DND-41 (cell line): ENCODE measurements at regions not wholly inside any gene's neighbourhood (a gene's known extent, or its start where the extent isn't known, plus 50 kb on each side); places are given as distances from the start of the nearest gene placed in this dataset.

Source experiments
- ATAC-seq: fragments of 200-7000 bp; cut with Tn5 transposase; 3 replicates; pipeline ENCODE4 v1.9.1; 2021; ENCODE audit warnings: low read depth; ENCODE audit not compliant: insufficient read depth
- DNase-seq: peaks from one replicate; pipeline ENCODE4 v3.0.0-alpha.2; 2020
- H2AFZ ChIP-seq: 2 replicates; pipeline ENCODE4 v1.6.0; 2012; ENCODE audit warnings: low read depth, low read length
- H3K27ac ChIP-seq: 2 replicates; pipeline ENCODE4 v1.5.1; 2012; ENCODE audit warnings: low read length, inconsistent platforms
- H3K27me3 ChIP-seq: fragments of 200-600 bp; sonication (generic); 2 replicates; pipeline ENCODE4 v1.6.0; 2012; ENCODE audit warnings: low read length, mild to moderate bottlenecking, inconsistent platforms; ENCODE audit not compliant: insufficient read depth, poor library complexity
- H3K36me3 ChIP-seq: 2 replicates; pipeline ENCODE4 v1.5.1; 2012; ENCODE audit warnings: low read length, inconsistent platforms; ENCODE audit not compliant: insufficient read depth
- H3K4me1 ChIP-seq: 2 replicates; pipeline ENCODE4 v1.5.1; 2012; ENCODE audit warnings: mild to moderate bottlenecking, low read length; ENCODE audit not compliant: insufficient read depth
- H3K4me2 ChIP-seq: 2 replicates; pipeline ENCODE4 v1.6.0; 2012; ENCODE audit warnings: mild to moderate bottlenecking, moderate library complexity, low read length, inconsistent platforms; ENCODE audit not compliant: insufficient read depth
- H3K4me3 ChIP-seq, 2 experiments: fragments of 200-600 bp in 1 of 2; shearing (Covaris generic) in 1 of 2; 2 replicates each; pipeline ENCODE4 v1.5.1; 2012 to 2016; ENCODE audit warnings: inconsistent platforms in 2 of 2, low read length in 2 of 2, mild to moderate bottlenecking in 2 of 2, low read depth in 1 of 2, moderate library complexity in 1 of 2
- H3K79me2 ChIP-seq: 2 replicates; pipeline ENCODE4 v1.6.0; 2012; ENCODE audit warnings: low read length, inconsistent platforms; ENCODE audit not compliant: insufficient read depth
- H3K9ac ChIP-seq: 2 replicates; pipeline ENCODE4 v1.6.0; 2012; ENCODE audit warnings: low read depth, mild to moderate bottlenecking, inconsistent platforms, low read length, moderate library complexity
- H3K9me3 ChIP-seq: 2 replicates; pipeline ENCODE4 v1.5.1; 2012; ENCODE audit warnings: low read length, moderate library complexity, mild to moderate bottlenecking, inconsistent platforms; ENCODE audit not compliant: insufficient read depth, severe bottlenecking
- H4K20me1 ChIP-seq: 2 replicates; pipeline ENCODE4 v1.6.0; 2012; ENCODE audit warnings: low read length; ENCODE audit not compliant: insufficient read depth
- EZH2 ChIP-seq: IDR thresholded peaks from 3 replicates; pipeline ENCODE4 v1.6.1; 2012; ENCODE audit warnings: borderline replicate concordance, low read depth, mild to moderate bottlenecking, moderate library complexity, low read length, inconsistent platforms; ENCODE audit not compliant: severe bottlenecking
- TF ChIP-seq, protein P1 (sequence below): IDR thresholded peaks from 2 replicates; pipeline ENCODE4 v1.5.1; 2012; ENCODE audit warnings: borderline replicate concordance, low read length, moderate library complexity, mild to moderate bottlenecking; ENCODE audit not compliant: poor library complexity, severe bottlenecking; ENCODE audit errors: extremely low read depth

- TF ChIP-seq, protein P1, sequence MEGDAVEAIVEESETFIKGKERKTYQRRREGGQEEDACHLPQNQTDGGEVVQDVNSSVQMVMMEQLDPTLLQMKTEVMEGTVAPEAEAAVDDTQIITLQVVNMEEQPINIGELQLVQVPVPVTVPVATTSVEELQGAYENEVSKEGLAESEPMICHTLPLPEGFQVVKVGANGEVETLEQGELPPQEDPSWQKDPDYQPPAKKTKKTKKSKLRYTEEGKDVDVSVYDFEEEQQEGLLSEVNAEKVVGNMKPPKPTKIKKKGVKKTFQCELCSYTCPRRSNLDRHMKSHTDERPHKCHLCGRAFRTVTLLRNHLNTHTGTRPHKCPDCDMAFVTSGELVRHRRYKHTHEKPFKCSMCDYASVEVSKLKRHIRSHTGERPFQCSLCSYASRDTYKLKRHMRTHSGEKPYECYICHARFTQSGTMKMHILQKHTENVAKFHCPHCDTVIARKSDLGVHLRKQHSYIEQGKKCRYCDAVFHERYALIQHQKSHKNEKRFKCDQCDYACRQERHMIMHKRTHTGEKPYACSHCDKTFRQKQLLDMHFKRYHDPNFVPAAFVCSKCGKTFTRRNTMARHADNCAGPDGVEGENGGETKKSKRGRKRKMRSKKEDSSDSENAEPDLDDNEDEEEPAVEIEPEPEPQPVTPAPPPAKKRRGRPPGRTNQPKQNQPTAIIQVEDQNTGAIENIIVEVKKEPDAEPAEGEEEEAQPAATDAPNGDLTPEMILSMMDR, result no peak
- TF ChIP-seq EZH2, result no peak
- Histone ChIP-seq H3K4me2 (no peak overlapping the region), H3K4me1 (no peaks in the 10 kb centered on the region), H2AFZ (no peak overlapping the region), H3K9me3 (no peaks in the 10 kb centered on the region), H3K79me2 (no peaks in the 10 kb centered on the region), H3K9ac (no peak overlapping the region), H4K20me1 (no peaks in the 10 kb centered on the region), H3K4me3 (no peak overlapping the region), H3K27me3 (peaks cover 6% of the 10 kb centered on the region), H3K36me3 (no peaks in the 10 kb centered on the region), H3K27ac (no peak overlapping the region)
- ATAC-seq (no peak), DNase-seq (no peak)
Measured at GRCh38 chr16:5477251-5477650, 379.7 kb upstream of the EEF2KMT start.

- H2AFZ ChIP-seq, result no peak overlapping the region
- no peak overlapping the region for H3K4me3 ChIP-seq
- no peak overlapping the region for H3K9ac ChIP-seq
- no peak overlapping the region for H3K27ac ChIP-seq
- no peak for DNase-seq
- H3K79me2 ChIP-seq, result no peaks in the 10 kb centered on the region
- ATAC-seq, result no peak
- H3K36me3 ChIP-seq, result no peaks in the 10 kb centered on the region
- no peak overlapping the region for H3K4me2 ChIP-seq
- peaks cover 9% of the 10 kb centered on the region for H3K27me3 ChIP-seq
- no peaks in the 10 kb centered on the region for H3K4me1 ChIP-seq
- H4K20me1 ChIP-seq, result no peaks in the 10 kb centered on the region
- no peaks in the 10 kb centered on the region for H3K9me3 ChIP-seq
- TF ChIP-seq EZH2, result no peak
- TF ChIP-seq, protein P1, result no peak
Measured at GRCh38 chr16:5472552-5472951, 375.0 kb upstream of the EEF2KMT start.

DNA sequence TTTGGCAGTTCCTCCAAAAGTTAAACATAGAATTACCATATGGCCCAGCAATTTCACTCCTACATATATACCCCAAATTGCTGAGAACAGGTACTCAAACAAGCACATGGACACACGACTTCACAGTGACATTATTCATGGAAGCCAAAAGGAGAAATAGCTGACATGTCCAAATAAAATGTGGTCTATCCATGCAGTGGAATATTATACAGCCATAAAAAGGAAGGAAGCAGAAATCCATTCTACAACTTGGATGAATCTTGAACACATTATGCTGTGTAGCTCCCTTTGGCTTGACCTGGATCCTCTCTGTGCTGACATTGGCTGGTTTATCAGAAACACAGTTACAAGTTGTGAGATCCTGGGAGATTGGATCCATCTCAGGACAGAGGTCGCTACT lies 370.9 kb upstream of the EEF2KMT start:
- no peaks in the 10 kb centered on the region for H3K9me3 ChIP-seq
- DNase-seq, result no peak
- H3K79me2 ChIP-seq, result no peaks in the 10 kb centered on the region
- no peak overlapping the region for H3K27ac ChIP-seq
- no peak overlapping the region for H3K4me3 ChIP-seq
- H3K4me1 ChIP-seq, result no peaks in the 10 kb centered on the region
- H3K27me3 ChIP-seq, result peaks cover 9% of the 10 kb centered on the region
- H3K4me2 ChIP-seq, result no peak overlapping the region
- no peaks in the 10 kb centered on the region for H3K36me3 ChIP-seq
- no peak for TF ChIP-seq EZH2
- TF ChIP-seq, protein P1, result no peak
- no peaks in the 10 kb centered on the region for H4K20me1 ChIP-seq
- H3K9ac ChIP-seq, result no peak overlapping the region
- no peak for ATAC-seq
- no peak overlapping the region for H2AFZ ChIP-seq

- Histone ChIP-seq H3K27ac (no peak overlapping the region), H3K9me3 (no peaks in the 10 kb centered on the region), H3K4me2 (no peak overlapping the region), H3K4me3 (no peak overlapping the region), H3K36me3 (no peaks in the 10 kb centered on the region), H4K20me1 (no peaks in the 10 kb centered on the region), H3K79me2 (no peaks in the 10 kb centered on the region), H3K9ac (no peak overlapping the region), H3K4me1 (no peaks in the 10 kb centered on the region), H2AFZ (no peak overlapping the region), H3K27me3 (peaks cover 9% of the 10 kb centered on the region)
- DNase-seq, result no peak
- ATAC-seq, result no peak
- TF ChIP-seq, protein P1, result no peak
- no peak for TF ChIP-seq EZH2
Measured at GRCh38 chr16:5467552-5467951, 370.0 kb upstream of the EEF2KMT start.
